Breast epithelium (tissue), 4 donors: ENCODE measurements at regions not wholly inside any gene's neighbourhood (a gene's known extent, or its start where the extent isn't known, plus 50 kb on each side); places are given as distances from the start of the nearest gene placed in this dataset.

Experiments used
- DNase-seq, 2 donors: peaks; one replicate each; pipeline ENCODE4 v3.0.0-alpha.2; 2019; ENCODE audit warnings: low spot score in 2 of 2
- H3K27ac ChIP-seq, 2 donors: fragments of 200-600 bp; sonication (generic) in 1 of 2; one replicate each; pipeline ENCODE4 v1.5.1; 2016 to 2019; ENCODE audit warnings: mild to moderate bottlenecking in 1 of 2
- H3K27me3 ChIP-seq, 2 donors: fragments of 200-600 bp; sonication (generic) in 1 of 2; one replicate each; pipeline versions ENCODE4 v1.5.1 to v1.6.0; 2017 to 2019; ENCODE audit warnings: control low read depth in 1 of 2, mild to moderate bottlenecking in 1 of 2
- H3K36me3 ChIP-seq: fragments of 200-600 bp; one replicate; pipeline ENCODE4 v1.5.1; 2019
- H3K4me1 ChIP-seq, 2 donors: fragments of 200-600 bp; sonication (generic); one replicate each; pipeline ENCODE4 v1.5.1; 2016 to 2019; ENCODE audit warnings: control low read depth in 1 of 2
- H3K4me3 ChIP-seq, 3 donors: fragments of 200-600 bp; sonication (generic); 1 replicate in 2 of 3; 2 replicates in 1 of 3; pipeline ENCODE4 v1.5.1; 2016 to 2019; ENCODE audit warnings: mild to moderate bottlenecking in 3 of 3, moderate library complexity in 2 of 3
- H3K9me3 ChIP-seq, 2 donors: fragments of 200-600 bp; sonication (generic) in 1 of 2; one replicate each; pipeline ENCODE4 v1.5.1; 2016 to 2019; ENCODE audit warnings: control low read depth in 1 of 2
- CTCF ChIP-seq, 3 donors: fragments of 450-650 bp; IDR thresholded peaks; one replicate each; pipeline ENCODE4 v1.5.1; 2016 to 2017; ENCODE audit warnings: antibody characterized with exemption in 3 of 3, mild to moderate bottlenecking in 3 of 3, moderate library complexity in 3 of 3
- POLR2A ChIP-seq: fragments of 450-650 bp; IDR thresholded peaks from one replicate; pipeline ENCODE4 v1.6.1; 2016; ENCODE audit warnings: antibody characterized with exemption, mild to moderate bottlenecking, moderate library complexity
- POLR2AphosphoS5 ChIP-seq, 3 donors: sonication (generic); formaldehyde crosslinking; IDR thresholded peaks; one replicate each; pipeline ENCODE4 v1.6.1; 2017; ENCODE audit warnings: antibody characterized with exemption in 3 of 3
- intact Hi-C: fragments of 100-400 bp; cut with DNase I; formaldehyde crosslinking; loops from one replicate; pipeline ENCODE4 v1.15.1; 2023; ENCODE audit warnings: low total_unique reads

GRCh38 chr3:109933576-109933975 lies 596.2 kb upstream of the DPPA4 start:
- no peaks in the 10 kb centered on the region for H3K9me3 ChIP-seq
- H3K4me1 ChIP-seq = no peaks in the 10 kb centered on the region
- no peak for TF ChIP-seq CTCF (IDR thresholded peaks at IDR 0.05)
- no peaks in the 10 kb centered on the region for H3K27me3 ChIP-seq
- H3K4me3 ChIP-seq = no peak overlapping the region
- intact Hi-C loops = no loop called here
- H3K36me3 ChIP-seq = no peaks in the 10 kb centered on the region
- H3K27ac ChIP-seq = no peak overlapping the region
- DNase-seq = no peak

- Histone ChIP-seq H3K4me3 (no peak overlapping the region), H3K27ac (no peak overlapping the region), H3K9me3 (no peaks in the 10 kb centered on the region), H3K27me3 (no peaks in the 10 kb centered on the region), H3K36me3 (no peaks in the 10 kb centered on the region), H3K4me1 (no peaks in the 10 kb centered on the region)
- no peak for TF ChIP-seq POLR2A
- TF ChIP-seq POLR2AphosphoS5 (IDR thresholded peaks at IDR 0.05) = no peak
- TF ChIP-seq CTCF (IDR thresholded peaks at IDR 0.05) = no peak
- no peak for DNase-seq
- intact Hi-C loops = no loop called here
These were observed 602.5 kb upstream of the DPPA4 start for GRCh38 chr3:109939817-109940216.

- no peaks in the 10 kb centered on the region for H3K36me3 ChIP-seq
- TF ChIP-seq POLR2A (no peak), CTCF (IDR thresholded peaks at IDR 0.05) (no peak), POLR2AphosphoS5 (IDR thresholded peaks at IDR 0.05) (no peak)
- H3K4me1 ChIP-seq = no peaks in the 10 kb centered on the region
- no peaks in the 10 kb centered on the region for H3K27me3 ChIP-seq
- no peak for DNase-seq
- H3K4me3 ChIP-seq = no peak overlapping the region
- H3K9me3 ChIP-seq = no peaks in the 10 kb centered on the region
- intact Hi-C loops = no loop called here
- no peak overlapping the region for H3K27ac ChIP-seq
These were observed 605.8 kb upstream of the DPPA4 start for GRCh38 chr3:109943181-109943580.

- intact Hi-C loops = no loop called here
- DNase-seq = no peak
- no peaks in the 10 kb centered on the region for H3K9me3 ChIP-seq
- no peaks in the 10 kb centered on the region for H3K4me1 ChIP-seq
- no peak overlapping the region for H3K27ac ChIP-seq
- H3K4me3 ChIP-seq = no peak overlapping the region
- no peak for TF ChIP-seq CTCF (IDR thresholded peaks at IDR 0.05)
- TF ChIP-seq POLR2AphosphoS5 (IDR thresholded peaks at IDR 0.05) = no peak
- TF ChIP-seq POLR2A = no peak
- H3K27me3 ChIP-seq = no peaks in the 10 kb centered on the region
- H3K36me3 ChIP-seq = no peaks in the 10 kb centered on the region
These were observed 607.5 kb upstream of the DPPA4 start for GRCh38 chr3:109944836-109945235.

GRCh38 chr3:109952924-109953323 lies 615.6 kb upstream of the DPPA4 start:
- Histone ChIP-seq H3K27me3 (no peaks in the 10 kb centered on the region), H3K4me3 (no peak overlapping the region), H3K4me1 (no peaks in the 10 kb centered on the region), H3K9me3 (no peaks in the 10 kb centered on the region), H3K36me3 (no peaks in the 10 kb centered on the region), H3K27ac (no peak overlapping the region)
- intact Hi-C loops = no loop called here
- TF ChIP-seq POLR2AphosphoS5 (IDR thresholded peaks at IDR 0.05) (no peak), CTCF (IDR thresholded peaks at IDR 0.05) (no peak), POLR2A (no peak)
- no peak for DNase-seq
